Smooth muscle cell (in vitro differentiated cells): ENCODE measurements at regions not wholly inside any gene's neighbourhood (a gene's known extent, or its start where the extent isn't known, plus 50 kb on each side); places are given as distances from the start of the nearest gene placed in this dataset.

Experiments
- DNase-seq: peaks from one replicate; lab custom pipeline; 2025; ENCODE audit not compliant: unreplicated experiment; lab: John Stamatoyannopoulos, UW
- H2AFZ ChIP-seq: fragments of 200-600 bp; sonication (generic); 2 replicates; pipeline ENCODE4 v1.6.0; 2016; ENCODE audit warnings: antibody characterized with exemption, low read depth, mild to moderate bottlenecking
- H3F3A ChIP-seq: fragments of 200-600 bp; sonication (generic); 2 replicates; pipeline ENCODE4 v1.6.0; 2017; ENCODE audit warnings: antibody characterized with exemption, low read depth
- H3K27ac ChIP-seq: fragments of 200-600 bp; sonication (generic); 2 replicates; pipeline ENCODE4 v1.5.1; 2016; ENCODE audit warnings: low read depth, mild to moderate bottlenecking
- H3K27me3 ChIP-seq: fragments of 200-600 bp; sonication (generic); 2 replicates; pipeline ENCODE4 v1.6.1; 2016; ENCODE audit warnings: low read depth, mild to moderate bottlenecking
- H3K36me3 ChIP-seq: fragments of 200-600 bp; sonication (generic); 2 replicates; pipeline ENCODE4 v1.5.1; 2016; ENCODE audit warnings: low read depth
- H3K4me1 ChIP-seq: fragments of 200-600 bp; sonication (generic); 2 replicates; pipeline ENCODE4 v1.5.1; 2016; ENCODE audit warnings: low read depth
- H3K4me2 ChIP-seq: fragments of 200-600 bp; sonication (generic); 2 replicates; pipeline ENCODE4 v1.6.0; 2016; ENCODE audit warnings: mild to moderate bottlenecking
- H3K4me3 ChIP-seq: fragments of 200-600 bp; sonication (generic); 2 replicates; pipeline ENCODE4 v1.5.1; 2016; ENCODE audit warnings: mild to moderate bottlenecking
- H3K79me2 ChIP-seq: fragments of 200-600 bp; sonication (generic); 2 replicates; pipeline ENCODE4 v1.6.0; 2016; ENCODE audit warnings: low read depth, mild to moderate bottlenecking
- H3K9ac ChIP-seq: fragments of 200-600 bp; sonication (generic); 2 replicates; pipeline ENCODE4 v1.6.0; 2016; ENCODE audit warnings: low read depth
- H3K9me3 ChIP-seq: fragments of 200-600 bp; sonication (generic); replicated peaks from 2 replicates; pipeline ENCODE4 v1.5.1; 2016; ENCODE audit warnings: low read depth
- H4K20me1 ChIP-seq: fragments of 200-600 bp; sonication (generic); 2 replicates; pipeline ENCODE4 v1.6.0; 2016; ENCODE audit warnings: low read depth
- WGBS: methylation state at CpG from one replicate; pipeline ENCODE4 v1.1.7; 2016; ENCODE audit warnings: low lambda C conversion rate; 5-methylcytosine and 5-hydroxymethylcytosine counted together
- TF ChIP-seq, protein P1 (sequence below): fragments of 200-600 bp; sonication (generic); IDR thresholded peaks from 2 replicates; pipeline ENCODE4 v1.5.1; 2017; ENCODE audit warnings: borderline replicate concordance, mild to moderate bottlenecking, antibody characterized with exemption; ENCODE audit not compliant: insufficient read depth, poor library complexity, severe bottlenecking

DNA sequence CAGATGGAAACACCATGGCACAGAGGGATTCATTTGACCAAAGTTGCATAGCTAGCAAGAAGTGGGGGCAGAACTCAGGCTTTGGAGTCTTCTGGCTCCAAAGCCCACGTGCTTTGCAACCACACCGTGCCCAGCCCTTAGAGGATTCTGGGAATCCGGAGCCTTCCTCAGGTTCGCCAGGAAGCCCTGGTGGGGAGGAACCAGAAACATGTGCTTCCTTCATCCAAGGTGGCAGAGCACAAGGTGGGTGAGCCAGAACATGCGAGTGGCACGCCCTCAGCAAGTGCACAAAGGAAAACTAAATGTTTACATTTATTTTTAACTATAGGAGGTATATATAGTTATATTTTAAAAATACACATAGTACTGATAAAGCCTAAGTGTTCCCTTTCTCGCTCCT is 151.9 kb upstream of the NECTIN1 start:
- DNase-seq = no peak
- Histone ChIP-seq H3K4me3 (no peak overlapping the region), H3K79me2 (no peaks in the 10 kb centered on the region), H2AFZ (no peak overlapping the region), H3K9me3 (no peaks in the 10 kb centered on the region), H4K20me1 (no peaks in the 10 kb centered on the region), H3K4me2 (no peak overlapping the region), H3K27me3 (peaks cover 10% of the 10 kb centered on the region), H3K4me1 (peaks cover 6% of the 10 kb centered on the region), H3K9ac (no peak overlapping the region), H3K27ac (no peak overlapping the region), H3K36me3 (no peaks in the 10 kb centered on the region), H3F3A (no peaks in the 10 kb centered on the region)
- 78% methylated on average over 7 of the region's 7 CpGs for WGBS
- TF ChIP-seq, protein P1, sequence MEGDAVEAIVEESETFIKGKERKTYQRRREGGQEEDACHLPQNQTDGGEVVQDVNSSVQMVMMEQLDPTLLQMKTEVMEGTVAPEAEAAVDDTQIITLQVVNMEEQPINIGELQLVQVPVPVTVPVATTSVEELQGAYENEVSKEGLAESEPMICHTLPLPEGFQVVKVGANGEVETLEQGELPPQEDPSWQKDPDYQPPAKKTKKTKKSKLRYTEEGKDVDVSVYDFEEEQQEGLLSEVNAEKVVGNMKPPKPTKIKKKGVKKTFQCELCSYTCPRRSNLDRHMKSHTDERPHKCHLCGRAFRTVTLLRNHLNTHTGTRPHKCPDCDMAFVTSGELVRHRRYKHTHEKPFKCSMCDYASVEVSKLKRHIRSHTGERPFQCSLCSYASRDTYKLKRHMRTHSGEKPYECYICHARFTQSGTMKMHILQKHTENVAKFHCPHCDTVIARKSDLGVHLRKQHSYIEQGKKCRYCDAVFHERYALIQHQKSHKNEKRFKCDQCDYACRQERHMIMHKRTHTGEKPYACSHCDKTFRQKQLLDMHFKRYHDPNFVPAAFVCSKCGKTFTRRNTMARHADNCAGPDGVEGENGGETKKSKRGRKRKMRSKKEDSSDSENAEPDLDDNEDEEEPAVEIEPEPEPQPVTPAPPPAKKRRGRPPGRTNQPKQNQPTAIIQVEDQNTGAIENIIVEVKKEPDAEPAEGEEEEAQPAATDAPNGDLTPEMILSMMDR = no peak

GRCh38 chr11:119880143-119880542 is 151.1 kb upstream of the NECTIN1 start:
- no peaks in the 10 kb centered on the region for H3K9me3 ChIP-seq
- peaks cover 11% of the 10 kb centered on the region for H3K27me3 ChIP-seq
- 80% methylated on average over 4 of the region's 4 CpGs for WGBS
- H3K4me3 ChIP-seq = no peak overlapping the region
- H3K36me3 ChIP-seq = no peaks in the 10 kb centered on the region
- H3K79me2 ChIP-seq = no peaks in the 10 kb centered on the region
- H3K4me1 ChIP-seq = peaks cover 6% of the 10 kb centered on the region
- H3K4me2 ChIP-seq = no peak overlapping the region
- TF ChIP-seq, protein P1 = no peak
- DNase-seq = no peak
- no peak overlapping the region for H2AFZ ChIP-seq
- no peaks in the 10 kb centered on the region for H3F3A ChIP-seq
- no peak overlapping the region for H3K27ac ChIP-seq
- H4K20me1 ChIP-seq = no peaks in the 10 kb centered on the region
- no peak overlapping the region for H3K9ac ChIP-seq

GRCh38 chr11:119878990-119879389 is 150.0 kb upstream of the NECTIN1 start:
- peaks cover 14% of the 10 kb centered on the region for H3K4me1 ChIP-seq
- H3F3A ChIP-seq = no peaks in the 10 kb centered on the region
- H3K4me3 ChIP-seq = no peak overlapping the region
- peaks cover 15% of the 10 kb centered on the region for H3K27me3 ChIP-seq
- H3K4me2 ChIP-seq = no peak overlapping the region
- no peaks in the 10 kb centered on the region for H3K9me3 ChIP-seq
- H3K79me2 ChIP-seq = no peaks in the 10 kb centered on the region
- H3K27ac ChIP-seq = no peak overlapping the region
- WGBS = 93% methylated on average over 6 of the region's 6 CpGs
- no peak overlapping the region for H3K9ac ChIP-seq
- H3K36me3 ChIP-seq = no peaks in the 10 kb centered on the region
- no peak for DNase-seq
- H4K20me1 ChIP-seq = no peaks in the 10 kb centered on the region
- TF ChIP-seq, protein P1 = no peak
- H2AFZ ChIP-seq = no peak overlapping the region

GRCh38 chr11:119876841-119877240 is 147.8 kb upstream of the NECTIN1 start:
- peaks cover 14% of the 10 kb centered on the region for H3K4me1 ChIP-seq
- WGBS = 96% methylated on average over 12 of the region's 12 CpGs

More at GRCh38 chr11:119876841-119877240, 147.8 kb upstream of the NECTIN1 start:
- Histone ChIP-seq H4K20me1 (no peaks in the 10 kb centered on the region), H3K36me3 (no peaks in the 10 kb centered on the region), H3K27me3 (peaks cover 13% of the 10 kb centered on the region), H3K4me2 (no peak overlapping the region), H3K79me2 (no peaks in the 10 kb centered on the region), H2AFZ (no peak overlapping the region), H3F3A (no peaks in the 10 kb centered on the region), H3K9ac (no peak overlapping the region), H3K9me3 (no peaks in the 10 kb centered on the region), H3K27ac (no peak overlapping the region), H3K4me3 (no peak overlapping the region)
- DNase-seq = no peak
- TF ChIP-seq, protein P1 = no peak
